Naive thymus-derived CD8-positive, alpha-beta T cell (primary cell): ENCODE measurements at regions not wholly inside any gene's neighbourhood (a gene's known extent, or its start where the extent isn't known, plus 50 kb on each side); places are given as distances from the start of the nearest gene placed in this dataset.
"Not testable (repeated sequence)": the region's sequence is repeated elsewhere in the genome, so short reads cannot be mapped to it uniquely, and the experiment has no call there.

ENCODE experiments used
- ATAC-seq, 2 donors: fragments of 150-1000 bp; cut with Tn5 transposase in 1 of 2; sonication (Bioruptor Pico), chemical (Tn5 transposase) in 1 of 2; 1 replicate in 1 of 2; 2 replicates in 1 of 2; pipeline ENCODE4 v1.10.0; 2021; ENCODE audit warnings: mild to moderate bottlenecking in 2 of 2, moderate library complexity in 2 of 2
- POLR2A ChIA-PET: fragments of 350-600 bp; sonication (Branson Sonifier 250); formaldehyde crosslinking; loops from one replicate; lab custom pipeline; 2021; ENCODE audit warnings: antibody characterized with exemption; lab: Charles Lee
- DNase-seq, 10 donors: peaks; one replicate each; pipeline versions ENCODE4 v3.0.0 to v3.0.0-alpha.2; 2020 to 2022
- H3K27ac Mint-ChIP-seq, 10 donors: one replicate each; pipeline ENCODE4 v1.8.0; 2020 to 2022; ENCODE audit warnings: mild to moderate bottlenecking in 10 of 10, mixed read lengths in 10 of 10, moderate library complexity in 4 of 10, inconsistent platforms in 1 of 10
- H3K27me3 Mint-ChIP-seq, 5 donors: one replicate each; pipeline ENCODE4 v1.8.0; 2021 to 2022; ENCODE audit warnings: mixed read lengths in 5 of 5
- H3K36me3 Mint-ChIP-seq, 3 donors: one replicate each; pipeline ENCODE4 v1.8.0; 2020 to 2022; ENCODE audit warnings: mixed read lengths in 3 of 3, mild to moderate bottlenecking in 2 of 3, inconsistent platforms in 1 of 3
- H3K4me1 Mint-ChIP-seq, 4 donors: one replicate each; pipeline ENCODE4 v1.8.0; 2021 to 2022; ENCODE audit warnings: mixed read lengths in 4 of 4
- H3K4me3 Mint-ChIP-seq, 10 donors: one replicate each; pipeline ENCODE4 v1.8.0; 2020 to 2022; ENCODE audit warnings: mild to moderate bottlenecking in 10 of 10, mixed read lengths in 10 of 10, moderate library complexity in 6 of 10, inconsistent platforms in 1 of 10
- H3K9me3 Mint-ChIP-seq, 9 donors: one replicate each; pipeline ENCODE4 v1.8.0; 2020 to 2022; ENCODE audit warnings: mixed read lengths in 9 of 9, mild to moderate bottlenecking in 3 of 9, inconsistent platforms in 1 of 9, moderate library complexity in 1 of 9

GRCh38 chr7:124618051-124618450, 147.5 kb downstream of the GPR37 start:
- H3K4me3 Mint-ChIP-seq, DNase-seq, ATAC-seq, H3K4me1 Mint-ChIP-seq, H3K27me3 Mint-ChIP-seq, H3K27ac Mint-ChIP-seq, POLR2A ChIA-PET, H3K36me3 Mint-ChIP-seq: not testable (repeated sequence)
- H3K9me3 Mint-ChIP-seq = peaks cover 0 to 21% (median 10%) of the 10 kb centered on the region in 9 donors

GRCh38 chr7:124603066-124603465, 162.5 kb downstream of the GPR37 start:
- ATAC-seq (no peak), DNase-seq (no peak)
- Mint-ChIP-seq H3K27me3 (no peaks in the 10 kb centered on the region), H3K4me1 (no peaks in the 10 kb centered on the region), H3K9me3 (peaks cover 0 to 9% (median 0%) of the 10 kb centered on the region in 9 donors), H3K36me3 (no peaks in the 10 kb centered on the region), H3K27ac (no peak overlapping the region), H3K4me3 (no peak overlapping the region)
- POLR2A ChIA-PET = no interaction called here

- POLR2A ChIA-PET = no interaction called here
- ATAC-seq = no peak
Measured at GRCh38 chr7:124597509-124597908, 168.1 kb downstream of the GPR37 start.

GRCh38 chr7:124596881-124597280, 168.7 kb downstream of the GPR37 start:
- H3K27me3 Mint-ChIP-seq = no peaks in the 10 kb centered on the region

More at GRCh38 chr7:124597509-124597908, 168.1 kb downstream of the GPR37 start:
- peaks cover 0 to 7% (median 0%) of the 10 kb centered on the region in 9 donors for H3K9me3 Mint-ChIP-seq
- no peak overlapping the region for H3K4me3 Mint-ChIP-seq
- no peak for DNase-seq
- no peak overlapping the region for H3K27ac Mint-ChIP-seq
- no peaks in the 10 kb centered on the region for H3K36me3 Mint-ChIP-seq
- no peaks in the 10 kb centered on the region for H3K4me1 Mint-ChIP-seq
- no peaks in the 10 kb centered on the region for H3K27me3 Mint-ChIP-seq

GRCh38 chr7:124590814-124591213, 174.8 kb downstream of the GPR37 start:
- no peaks in the 10 kb centered on the region for H3K36me3 Mint-ChIP-seq
- peaks cover 0 to 2% (median 0%) of the 10 kb centered on the region in 5 donors for H3K27me3 Mint-ChIP-seq
- H3K4me3 Mint-ChIP-seq = no peak overlapping the region
- POLR2A ChIA-PET = no interaction called here
- peaks cover 0 to 6% (median 0%) of the 10 kb centered on the region in 9 donors for H3K9me3 Mint-ChIP-seq
- DNase-seq (no peak), ATAC-seq (no peak)
- no peaks in the 10 kb centered on the region for H3K4me1 Mint-ChIP-seq
- no peak overlapping the region for H3K27ac Mint-ChIP-seq

More at GRCh38 chr7:124596881-124597280, 168.7 kb downstream of the GPR37 start:
- no peaks in the 10 kb centered on the region for H3K36me3 Mint-ChIP-seq
- POLR2A ChIA-PET = no interaction called here
- DNase-seq (no peak), ATAC-seq (no peak)
- peaks cover 0 to 7% (median 0%) of the 10 kb centered on the region in 9 donors for H3K9me3 Mint-ChIP-seq
- H3K27ac Mint-ChIP-seq = no peak overlapping the region
- no peak overlapping the region for H3K4me3 Mint-ChIP-seq
- H3K4me1 Mint-ChIP-seq = no peaks in the 10 kb centered on the region

GRCh38 chr7:124577256-124577655, 188.3 kb downstream of the GPR37 start:
- H3K9me3 Mint-ChIP-seq = peaks cover 0 to 10% (median 0%) of the 10 kb centered on the region in 9 donors
- DNase-seq (no peak), ATAC-seq (no peak)
- H3K4me1 Mint-ChIP-seq = no peaks in the 10 kb centered on the region
- no peaks in the 10 kb centered on the region for H3K36me3 Mint-ChIP-seq
- no peak overlapping the region for H3K27ac Mint-ChIP-seq
- no peak overlapping the region for H3K4me3 Mint-ChIP-seq
- POLR2A ChIA-PET = no interaction called here
- H3K27me3 Mint-ChIP-seq = no peaks in the 10 kb centered on the region

- POLR2A ChIA-PET = no interaction called here
- Mint-ChIP-seq H3K27ac (no peak overlapping the region), H3K4me1 (no peaks in the 10 kb centered on the region), H3K9me3 (peaks cover 0 to 10% (median 0%) of the 10 kb centered on the region in 9 donors), H3K36me3 (no peaks in the 10 kb centered on the region), H3K27me3 (no peaks in the 10 kb centered on the region), H3K4me3 (no peak overlapping the region)
- no peak for DNase-seq
- ATAC-seq = no peak
Measured at GRCh38 chr7:124575176-124575575, 190.4 kb downstream of the GPR37 start.

- peaks cover 0 to 14% (median 0%) of the 10 kb centered on the region in 9 donors for H3K9me3 Mint-ChIP-seq
- no peaks in the 10 kb centered on the region for H3K36me3 Mint-ChIP-seq
- ATAC-seq (no peak), DNase-seq (no peak)
- H3K27me3 Mint-ChIP-seq = no peaks in the 10 kb centered on the region
- H3K4me1 Mint-ChIP-seq = no peaks in the 10 kb centered on the region
- POLR2A ChIA-PET = no interaction called here
- no peak overlapping the region for H3K4me3 Mint-ChIP-seq
- no peak overlapping the region for H3K27ac Mint-ChIP-seq
Measured at GRCh38 chr7:124570558-124570957, 195.0 kb downstream of the GPR37 start.

- Mint-ChIP-seq H3K27ac (no peak overlapping the region), H3K4me1 (no peaks in the 10 kb centered on the region), H3K4me3 (no peak overlapping the region), H3K27me3 (no peaks in the 10 kb centered on the region), H3K36me3 (no peaks in the 10 kb centered on the region), H3K9me3 (peaks cover 0 to 13% (median 0%) of the 10 kb centered on the region in 9 donors)
- DNase-seq (no peak), ATAC-seq (no peak)
- POLR2A ChIA-PET = no interaction called here
Measured at GRCh38 chr7:124566583-124566982, 199.0 kb downstream of the GPR37 start.

- DNase-seq (no peak), ATAC-seq (no peak)
- Mint-ChIP-seq H3K36me3 (no peaks in the 10 kb centered on the region), H3K9me3 (peaks cover 0 to 8% (median 0%) of the 10 kb centered on the region in 9 donors), H3K27ac (no peak overlapping the region), H3K4me1 (no peaks in the 10 kb centered on the region), H3K4me3 (no peak overlapping the region), H3K27me3 (no peaks in the 10 kb centered on the region)
- POLR2A ChIA-PET = no interaction called here
Measured at GRCh38 chr7:124557587-124557986, 208.0 kb downstream of the GPR37 start.

- no peak overlapping the region for H3K4me3 Mint-ChIP-seq
- POLR2A ChIA-PET = no interaction called here
- H3K27me3 Mint-ChIP-seq = no peaks in the 10 kb centered on the region
- H3K36me3 Mint-ChIP-seq = no peaks in the 10 kb centered on the region
- no peaks in the 10 kb centered on the region for H3K4me1 Mint-ChIP-seq
- DNase-seq (no peak), ATAC-seq (no peak)
- H3K9me3 Mint-ChIP-seq = peaks cover 0 to 11% (median 0%) of the 10 kb centered on the region in 9 donors
- H3K27ac Mint-ChIP-seq = no peak overlapping the region
Measured at GRCh38 chr7:124557101-124557500, 208.5 kb downstream of the GPR37 start.

GRCh38 chr7:124553502-124553901, 212.1 kb downstream of the GPR37 start:
- no peak for DNase-seq
- ATAC-seq = no peak
- Mint-ChIP-seq H3K36me3 (no peaks in the 10 kb centered on the region), H3K4me3 (no peak overlapping the region), H3K27me3 (no peaks in the 10 kb centered on the region), H3K9me3 (peaks cover 0 to 16% (median 0%) of the 10 kb centered on the region in 9 donors), H3K27ac (no peak overlapping the region), H3K4me1 (no peaks in the 10 kb centered on the region)
- POLR2A ChIA-PET = no interaction called here

- ATAC-seq (no peak), DNase-seq (no peak)
- Mint-ChIP-seq H3K4me1 (no peaks in the 10 kb centered on the region), H3K27ac (no peak overlapping the region), H3K9me3 (peaks cover 0 to 16% (median 0%) of the 10 kb centered on the region in 9 donors), H3K27me3 (no peaks in the 10 kb centered on the region), H3K36me3 (no peaks in the 10 kb centered on the region), H3K4me3 (no peak overlapping the region)
- POLR2A ChIA-PET = no interaction called here
Measured at GRCh38 chr7:124552217-124552616, 213.4 kb downstream of the GPR37 start.

- no peaks in the 10 kb centered on the region for H3K36me3 Mint-ChIP-seq
- H3K27ac Mint-ChIP-seq = no peak overlapping the region
- H3K27me3 Mint-ChIP-seq = no peaks in the 10 kb centered on the region
- H3K4me3 Mint-ChIP-seq = no peak overlapping the region
- H3K4me1 Mint-ChIP-seq = no peaks in the 10 kb centered on the region
- DNase-seq = no peak
- peaks cover 0 to 16% (median 0%) of the 10 kb centered on the region in 9 donors for H3K9me3 Mint-ChIP-seq
- ATAC-seq = no peak
- POLR2A ChIA-PET = no interaction called here
Measured at GRCh38 chr7:124550036-124550435, 215.6 kb downstream of the GPR37 start.
